ENCODE measurements at regions not wholly inside any gene's neighbourhood (a gene's known extent, or its start where the extent isn't known, plus 50 kb on each side); places are given as distances from the start of the nearest gene placed in this dataset.

DNA sequence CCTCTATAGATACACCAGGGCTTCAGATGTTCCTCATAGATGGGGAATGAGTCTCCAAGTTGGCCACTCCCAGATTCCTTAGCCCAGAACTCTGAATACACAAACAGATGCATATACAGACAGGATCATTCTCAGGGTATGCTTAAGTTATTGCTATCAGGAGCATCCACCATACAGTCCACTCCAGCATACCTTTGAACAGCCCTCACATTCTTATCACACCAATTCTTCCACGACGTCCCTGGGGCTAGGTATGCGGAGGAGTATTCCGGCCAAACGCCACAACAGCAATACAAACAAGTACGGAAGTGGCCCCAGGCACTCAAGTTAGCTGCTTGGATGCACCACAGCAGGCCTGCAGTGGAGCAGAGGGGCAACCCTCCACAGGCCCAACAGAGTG lies 312.5 kb upstream of the CHAC2 start:
- Histone ChIP-seq H3K4me2 (no peak overlapping the region), H3K27me3 (ENCODE audit: insufficient read depth) (no peaks in the 10 kb centered on the region), H3K79me2 (replicated peaks; ENCODE audit: insufficient read depth) (no peaks in the 10 kb centered on the region), H3K4me1 (ENCODE audit: insufficient read depth) (no peaks in the 10 kb centered on the region), H3K9me2 (ENCODE audit: insufficient read depth) (peaks cover 37% of the 10 kb centered on the region), H4K20me1 (replicated peaks; ENCODE audit: insufficient read depth) (no peaks in the 10 kb centered on the region), H3F3A (replicated peaks; ENCODE audit: low read depth) (no peaks in the 10 kb centered on the region), H3K4me3 (no peak overlapping the region), H2AFZ (no peak overlapping the region; the same call in 1 of the 2 replicates), H3K36me3 (ENCODE audit: insufficient read depth) (no peaks in the 10 kb centered on the region), H3K27ac (ENCODE audit: low read depth) (no peak overlapping the region)
- no peak for ATAC-seq
- no peak overlapping the region for H3K4me3 Mint-ChIP-seq
- TF ChIP-seq ZNF331 (CRISPR knock-in tag; IDR thresholded peaks at IDR 0.05; ENCODE audit: low read depth) (no peak), POLR2AphosphoS5 (IDR thresholded peaks at IDR 0.05; ENCODE audit: low read depth) (no peak)
- 0 out of 2 replicates have a peak overlapping the region, but pooled peaks have one; percentile 6 for H3K27ac Mint-ChIP-seq
- no peaks in the 10 kb centered on the region for H3K27me3 Mint-ChIP-seq (ENCODE audit: insufficient read depth, low read depth, poor library complexity)
- H3K4me1 Mint-ChIP-seq, result peaks cover 20% of the 10 kb centered on the region; the same call in 2 of the 3 replicates
- DNase-seq (ENCODE audit: low spot score), result no peak
- H3K9me3 Mint-ChIP-seq, result no peaks in the 10 kb centered on the region
- H3K36me3 Mint-ChIP-seq (ENCODE audit: low read depth), result peaks cover 4% of the 10 kb centered on the region; the same call in 2 of the 3 replicates

DNA sequence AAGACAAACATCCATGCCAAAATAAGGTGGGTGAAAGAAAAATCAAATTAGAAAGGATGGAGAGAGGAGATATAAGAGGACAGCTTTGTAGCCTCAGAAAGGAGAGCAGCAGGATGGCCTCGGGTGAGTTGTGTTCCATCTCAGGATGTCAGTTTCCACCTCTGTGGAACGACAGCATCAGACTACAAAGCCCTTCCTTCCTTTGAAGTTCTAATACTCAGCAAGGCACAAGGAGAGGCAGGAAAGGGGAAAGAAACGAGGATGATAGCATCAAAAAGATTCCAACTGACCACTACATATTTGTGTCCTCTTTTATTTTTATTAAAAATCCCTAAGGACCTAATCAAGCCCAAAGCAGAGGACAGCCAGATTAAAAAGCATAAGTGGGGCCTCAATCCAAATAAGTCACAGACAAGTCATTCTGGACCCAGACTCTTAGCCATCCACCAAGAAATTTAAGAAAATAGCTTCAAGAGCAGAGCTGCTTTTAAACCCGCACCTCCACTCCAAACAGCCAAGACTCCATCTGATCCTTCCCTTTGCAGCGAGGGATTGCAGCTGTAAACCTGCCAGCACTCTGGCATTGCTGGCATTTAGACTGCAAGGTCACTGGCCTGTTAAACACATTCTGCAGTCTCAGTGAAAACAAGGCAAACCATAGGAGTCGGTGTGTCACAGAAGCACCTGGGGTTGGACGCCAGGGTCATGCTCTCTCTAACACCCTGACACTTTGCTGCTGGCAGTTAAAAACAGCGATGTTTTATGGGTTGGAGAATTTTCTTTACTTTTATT lies 314.5 kb upstream of the CHAC2 start:
- no peaks in the 10 kb centered on the region for H3F3A ChIP-seq (replicated peaks; ENCODE audit: low read depth)
- no peaks in the 10 kb centered on the region for H3K79me2 ChIP-seq (replicated peaks; ENCODE audit: insufficient read depth)
- no peak overlapping the region for H3K27ac ChIP-seq (ENCODE audit: low read depth)
- H3K4me1 ChIP-seq (ENCODE audit: insufficient read depth), result no peaks in the 10 kb centered on the region
- no peaks in the 10 kb centered on the region for H3K9me3 Mint-ChIP-seq
- peaks cover 4% of the 10 kb centered on the region; the same call in 2 of the 3 replicates for H3K36me3 Mint-ChIP-seq (ENCODE audit: low read depth)
- H4K20me1 ChIP-seq (replicated peaks; ENCODE audit: insufficient read depth), result no peaks in the 10 kb centered on the region
- ATAC-seq (no peak), DNase-seq (ENCODE audit: low spot score) (no peak)
- H3K27ac Mint-ChIP-seq, result no peak overlapping the region
- no peak overlapping the region for H2AFZ ChIP-seq
- H3K4me1 Mint-ChIP-seq, result peaks cover 21% of the 10 kb centered on the region; the same call in 2 of the 3 replicates
- H3K27me3 ChIP-seq (ENCODE audit: insufficient read depth), result no peaks in the 10 kb centered on the region
- no peak overlapping the region for H3K4me3 ChIP-seq
- H3K4me3 Mint-ChIP-seq, result no peak overlapping the region
- H3K4me2 ChIP-seq, result no peak overlapping the region
- H3K27me3 Mint-ChIP-seq (ENCODE audit: insufficient read depth, low read depth, poor library complexity), result no peaks in the 10 kb centered on the region
- H3K36me3 ChIP-seq (ENCODE audit: insufficient read depth), result no peaks in the 10 kb centered on the region
- H3K9me2 ChIP-seq (ENCODE audit: insufficient read depth), result peaks cover 27% of the 10 kb centered on the region
- TF ChIP-seq POLR2AphosphoS5 (IDR thresholded peaks at IDR 0.05; ENCODE audit: low read depth) (no peak), JUNB (IDR thresholded peaks at IDR 0.05; ENCODE audit: unreplicated experiment) (no peak), NANOG (IDR thresholded peaks at IDR 0.05; ENCODE audit: borderline replicate concordance) (no peak), STAT1 (IDR thresholded peaks at IDR 0.05; ENCODE audit: unreplicated experiment) (no peak), CREB1 (CRISPR knock-in tag; IDR thresholded peaks at IDR 0.05; ENCODE audit: low read depth) (no peak), ZNF331 (CRISPR knock-in tag; IDR thresholded peaks at IDR 0.05; ENCODE audit: low read depth) (no peak)
- TF ChIP-seq, protein P1, sequence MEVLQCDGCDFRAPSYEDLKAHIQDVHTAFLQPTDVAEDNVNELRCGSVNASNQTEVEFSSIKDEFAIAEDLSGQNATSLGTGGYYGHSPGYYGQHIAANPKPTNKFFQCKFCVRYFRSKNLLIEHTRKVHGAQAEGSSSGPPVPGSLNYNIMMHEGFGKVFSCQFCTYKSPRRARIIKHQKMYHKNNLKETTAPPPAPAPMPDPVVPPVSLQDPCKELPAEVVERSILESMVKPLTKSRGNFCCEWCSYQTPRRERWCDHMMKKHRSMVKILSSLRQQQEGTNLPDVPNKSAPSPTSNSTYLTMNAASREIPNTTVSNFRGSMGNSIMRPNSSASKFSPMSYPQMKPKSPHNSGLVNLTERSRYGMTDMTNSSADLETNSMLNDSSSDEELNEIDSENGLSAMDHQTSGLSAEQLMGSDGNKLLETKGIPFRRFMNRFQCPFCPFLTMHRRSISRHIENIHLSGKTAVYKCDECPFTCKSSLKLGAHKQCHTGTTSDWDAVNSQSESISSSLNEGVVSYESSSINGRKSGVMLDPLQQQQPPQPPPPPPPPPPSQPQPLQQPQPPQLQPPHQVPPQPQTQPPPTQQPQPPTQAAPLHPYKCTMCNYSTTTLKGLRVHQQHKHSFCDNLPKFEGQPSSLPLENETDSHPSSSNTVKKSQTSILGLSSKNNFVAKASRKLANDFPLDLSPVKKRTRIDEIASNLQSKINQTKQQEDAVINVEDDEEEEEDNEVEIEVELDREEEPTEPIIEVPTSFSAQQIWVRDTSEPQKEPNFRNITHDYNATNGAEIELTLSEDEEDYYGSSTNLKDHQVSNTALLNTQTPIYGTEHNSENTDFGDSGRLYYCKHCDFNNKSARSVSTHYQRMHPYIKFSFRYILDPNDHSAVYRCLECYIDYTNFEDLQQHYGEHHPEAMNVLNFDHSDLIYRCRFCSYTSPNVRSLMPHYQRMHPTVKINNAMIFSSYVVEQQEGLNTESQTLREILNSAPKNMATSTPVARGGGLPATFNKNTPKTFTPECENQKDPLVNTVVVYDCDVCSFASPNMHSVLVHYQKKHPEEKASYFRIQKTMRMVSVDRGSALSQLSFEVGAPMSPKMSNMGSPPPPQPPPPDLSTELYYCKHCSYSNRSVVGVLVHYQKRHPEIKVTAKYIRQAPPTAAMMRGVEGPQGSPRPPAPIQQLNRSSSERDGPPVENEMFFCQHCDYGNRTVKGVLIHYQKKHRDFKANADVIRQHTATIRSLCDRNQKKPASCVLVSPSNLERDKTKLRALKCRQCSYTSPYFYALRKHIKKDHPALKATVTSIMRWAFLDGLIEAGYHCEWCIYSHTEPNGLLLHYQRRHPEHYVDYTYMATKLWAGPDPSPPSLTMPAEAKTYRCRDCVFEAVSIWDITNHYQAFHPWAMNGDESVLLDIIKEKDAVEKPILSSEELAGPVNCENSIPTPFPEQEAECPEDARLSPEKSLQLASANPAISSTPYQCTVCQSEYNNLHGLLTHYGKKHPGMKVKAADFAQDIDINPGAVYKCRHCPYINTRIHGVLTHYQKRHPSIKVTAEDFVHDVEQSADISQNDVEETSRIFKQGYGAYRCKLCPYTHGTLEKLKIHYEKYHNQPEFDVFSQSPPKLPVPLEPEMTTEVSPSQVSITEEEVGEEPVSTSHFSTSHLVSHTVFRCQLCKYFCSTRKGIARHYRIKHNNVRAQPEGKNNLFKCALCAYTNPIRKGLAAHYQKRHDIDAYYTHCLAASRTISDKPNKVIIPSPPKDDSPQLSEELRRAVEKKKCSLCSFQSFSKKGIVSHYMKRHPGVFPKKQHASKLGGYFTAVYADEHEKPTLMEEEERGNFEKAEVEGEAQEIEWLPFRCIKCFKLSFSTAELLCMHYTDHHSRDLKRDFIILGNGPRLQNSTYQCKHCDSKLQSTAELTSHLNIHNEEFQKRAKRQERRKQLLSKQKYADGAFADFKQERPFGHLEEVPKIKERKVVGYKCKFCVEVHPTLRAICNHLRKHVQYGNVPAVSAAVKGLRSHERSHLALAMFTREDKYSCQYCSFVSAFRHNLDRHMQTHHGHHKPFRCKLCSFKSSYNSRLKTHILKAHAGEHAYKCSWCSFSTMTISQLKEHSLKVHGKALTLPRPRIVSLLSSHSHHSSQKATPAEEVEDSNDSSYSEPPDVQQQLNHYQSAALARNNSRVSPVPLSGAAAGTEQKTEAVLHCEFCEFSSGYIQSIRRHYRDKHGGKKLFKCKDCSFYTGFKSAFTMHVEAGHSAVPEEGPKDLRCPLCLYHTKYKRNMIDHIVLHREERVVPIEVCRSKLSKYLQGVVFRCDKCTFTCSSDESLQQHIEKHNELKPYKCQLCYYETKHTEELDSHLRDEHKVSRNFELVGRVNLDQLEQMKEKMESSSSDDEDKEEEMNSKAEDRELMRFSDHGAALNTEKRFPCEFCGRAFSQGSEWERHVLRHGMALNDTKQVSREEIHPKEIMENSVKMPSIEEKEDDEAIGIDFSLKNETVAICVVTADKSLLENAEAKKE (CRISPR knock-in tag; IDR thresholded peaks at IDR 0.05), result no peak
- TF ChIP-seq, protein P2, sequence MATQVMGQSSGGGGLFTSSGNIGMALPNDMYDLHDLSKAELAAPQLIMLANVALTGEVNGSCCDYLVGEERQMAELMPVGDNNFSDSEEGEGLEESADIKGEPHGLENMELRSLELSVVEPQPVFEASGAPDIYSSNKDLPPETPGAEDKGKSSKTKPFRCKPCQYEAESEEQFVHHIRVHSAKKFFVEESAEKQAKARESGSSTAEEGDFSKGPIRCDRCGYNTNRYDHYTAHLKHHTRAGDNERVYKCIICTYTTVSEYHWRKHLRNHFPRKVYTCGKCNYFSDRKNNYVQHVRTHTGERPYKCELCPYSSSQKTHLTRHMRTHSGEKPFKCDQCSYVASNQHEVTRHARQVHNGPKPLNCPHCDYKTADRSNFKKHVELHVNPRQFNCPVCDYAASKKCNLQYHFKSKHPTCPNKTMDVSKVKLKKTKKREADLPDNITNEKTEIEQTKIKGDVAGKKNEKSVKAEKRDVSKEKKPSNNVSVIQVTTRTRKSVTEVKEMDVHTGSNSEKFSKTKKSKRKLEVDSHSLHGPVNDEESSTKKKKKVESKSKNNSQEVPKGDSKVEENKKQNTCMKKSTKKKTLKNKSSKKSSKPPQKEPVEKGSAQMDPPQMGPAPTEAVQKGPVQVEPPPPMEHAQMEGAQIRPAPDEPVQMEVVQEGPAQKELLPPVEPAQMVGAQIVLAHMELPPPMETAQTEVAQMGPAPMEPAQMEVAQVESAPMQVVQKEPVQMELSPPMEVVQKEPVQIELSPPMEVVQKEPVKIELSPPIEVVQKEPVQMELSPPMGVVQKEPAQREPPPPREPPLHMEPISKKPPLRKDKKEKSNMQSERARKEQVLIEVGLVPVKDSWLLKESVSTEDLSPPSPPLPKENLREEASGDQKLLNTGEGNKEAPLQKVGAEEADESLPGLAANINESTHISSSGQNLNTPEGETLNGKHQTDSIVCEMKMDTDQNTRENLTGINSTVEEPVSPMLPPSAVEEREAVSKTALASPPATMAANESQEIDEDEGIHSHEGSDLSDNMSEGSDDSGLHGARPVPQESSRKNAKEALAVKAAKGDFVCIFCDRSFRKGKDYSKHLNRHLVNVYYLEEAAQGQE (IDR thresholded peaks at IDR 0.05; ENCODE audit: unreplicated experiment), result no peak
- TF ChIP-seq, protein P3, sequence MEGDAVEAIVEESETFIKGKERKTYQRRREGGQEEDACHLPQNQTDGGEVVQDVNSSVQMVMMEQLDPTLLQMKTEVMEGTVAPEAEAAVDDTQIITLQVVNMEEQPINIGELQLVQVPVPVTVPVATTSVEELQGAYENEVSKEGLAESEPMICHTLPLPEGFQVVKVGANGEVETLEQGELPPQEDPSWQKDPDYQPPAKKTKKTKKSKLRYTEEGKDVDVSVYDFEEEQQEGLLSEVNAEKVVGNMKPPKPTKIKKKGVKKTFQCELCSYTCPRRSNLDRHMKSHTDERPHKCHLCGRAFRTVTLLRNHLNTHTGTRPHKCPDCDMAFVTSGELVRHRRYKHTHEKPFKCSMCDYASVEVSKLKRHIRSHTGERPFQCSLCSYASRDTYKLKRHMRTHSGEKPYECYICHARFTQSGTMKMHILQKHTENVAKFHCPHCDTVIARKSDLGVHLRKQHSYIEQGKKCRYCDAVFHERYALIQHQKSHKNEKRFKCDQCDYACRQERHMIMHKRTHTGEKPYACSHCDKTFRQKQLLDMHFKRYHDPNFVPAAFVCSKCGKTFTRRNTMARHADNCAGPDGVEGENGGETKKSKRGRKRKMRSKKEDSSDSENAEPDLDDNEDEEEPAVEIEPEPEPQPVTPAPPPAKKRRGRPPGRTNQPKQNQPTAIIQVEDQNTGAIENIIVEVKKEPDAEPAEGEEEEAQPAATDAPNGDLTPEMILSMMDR (conservative IDR thresholded peaks at IDR 0.05; ENCODE audit: low read depth in 2 of 2), result no peak

All from GM23338 (cell line).